ENCODE measurements at regions not wholly inside any gene's neighbourhood (a gene's known extent, or its start where the extent isn't known, plus 50 kb on each side); places are given as distances from the start of the nearest gene placed in this dataset.

DNA sequence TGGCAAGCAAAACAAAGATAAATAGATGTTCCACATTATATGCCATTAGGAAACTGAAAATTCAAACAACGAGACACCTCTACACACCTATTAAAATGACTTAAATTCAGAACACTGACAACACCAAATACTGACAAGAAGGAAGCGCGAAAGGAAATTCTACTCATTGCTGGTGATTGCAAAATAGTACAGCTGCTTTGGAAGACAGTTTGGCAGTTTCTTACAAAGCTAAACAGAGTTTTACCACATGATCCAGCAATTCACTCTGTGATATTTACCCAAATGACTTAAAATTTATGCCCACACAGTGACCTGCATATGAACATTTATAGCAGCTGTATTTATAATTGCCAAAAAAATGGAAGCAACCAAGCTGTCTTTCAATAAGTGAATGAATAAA lies 232.6 kb downstream of the CASP12 start:
- DNase-seq (ENCODE audit: low read depth): peak; percentile 19
- TF ChIP-seq CTCF (IDR thresholded peaks at IDR 0.05; ENCODE audit: insufficient read depth, low read depth, low read length, missing control alignments): no peak
- H3K4me3 ChIP-seq (ENCODE audit: low read length): no peak overlapping the region

DNA sequence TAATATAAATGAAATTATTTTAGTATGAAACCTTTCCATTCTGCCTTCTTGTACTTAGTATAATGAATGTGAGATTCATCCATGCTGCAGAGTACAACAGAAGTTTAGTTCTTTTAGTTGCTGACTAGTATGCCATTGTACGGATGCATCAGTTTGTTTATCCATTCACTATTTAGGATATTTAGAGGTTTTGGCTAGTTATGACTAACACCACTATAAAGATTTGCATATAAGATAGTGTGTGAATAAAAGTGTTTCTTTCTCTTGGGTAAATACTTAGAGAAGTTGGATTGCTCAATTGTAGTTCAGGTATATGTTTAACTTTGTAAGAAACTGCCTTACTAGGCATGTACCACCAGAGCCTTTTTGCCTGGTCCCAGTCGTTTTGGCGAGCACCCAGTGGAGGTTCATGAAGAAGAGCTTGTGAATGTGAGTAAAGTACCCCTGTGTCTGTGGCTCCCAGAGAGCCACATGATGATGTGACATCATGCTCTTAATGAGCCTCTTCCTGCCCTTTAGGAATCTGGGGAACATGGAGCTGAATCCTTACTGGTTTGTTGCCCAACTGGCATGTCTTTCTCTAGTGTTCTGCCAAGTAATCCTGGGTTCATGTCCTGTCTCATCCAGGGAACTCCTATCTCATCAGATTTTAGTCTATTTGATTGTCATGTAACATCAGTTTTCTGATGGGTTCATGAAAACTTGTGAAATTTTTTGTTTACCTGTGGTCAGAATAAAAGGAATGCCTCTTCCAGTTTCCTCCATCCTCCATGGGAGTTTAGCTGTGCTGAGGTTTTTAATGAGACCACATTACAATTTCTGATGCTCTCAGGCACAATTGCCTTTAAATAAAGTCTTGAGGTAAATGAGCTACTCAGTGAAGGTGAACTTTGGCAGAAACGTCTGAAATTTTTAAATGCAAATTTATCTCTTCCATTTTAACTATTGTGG lies 234.8 kb downstream of the CASP12 start:
- TF ChIP-seq CTCF (IDR thresholded peaks at IDR 0.05; ENCODE audit: insufficient read depth, low read depth, low read length, missing control alignments): no peak
- DNase-seq (ENCODE audit: low read depth): peak; percentile 7
- H3K4me3 ChIP-seq (ENCODE audit: low read length): no peak overlapping the region

- H3K4me3 ChIP-seq (ENCODE audit: low read length): no peak overlapping the region
- no peak for DNase-seq (ENCODE audit: low read depth)
- TF ChIP-seq CTCF (IDR thresholded peaks at IDR 0.05; ENCODE audit: insufficient read depth, low read depth, low read length, missing control alignments): no peak
Measured at GRCh38 chr11:104661901-104662300, 236.4 kb downstream of the CASP12 start.

DNA sequence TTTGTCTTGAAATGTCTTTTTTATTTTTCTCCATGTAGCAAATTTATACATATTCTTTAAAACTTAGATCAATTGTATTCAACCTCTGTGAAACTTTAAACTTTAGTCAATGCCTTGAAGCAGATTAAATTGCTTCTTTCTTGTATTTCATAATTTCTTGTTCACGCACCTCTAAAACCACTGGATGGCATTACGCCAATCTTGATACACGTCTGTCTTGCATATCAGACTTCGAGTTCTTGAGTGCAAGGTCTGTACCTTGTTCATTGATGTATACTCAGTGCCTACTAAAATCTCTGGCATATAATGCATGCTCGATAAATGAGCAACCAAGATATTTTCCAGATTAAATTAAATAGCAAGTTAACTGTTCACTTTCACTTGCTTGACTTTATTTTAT lies 236.8 kb downstream of the CASP12 start:
- no peak overlapping the region for H3K4me3 ChIP-seq (ENCODE audit: low read length)
- TF ChIP-seq CTCF (IDR thresholded peaks at IDR 0.05; ENCODE audit: insufficient read depth, low read depth, low read length, missing control alignments): no peak
- DNase-seq (ENCODE audit: low read depth): no peak

GRCh38 chr11:104658177-104658576 lies 240.1 kb downstream of the CASP12 start:
- no peak for DNase-seq (ENCODE audit: low read depth)
- no peak overlapping the region for H3K4me3 ChIP-seq (ENCODE audit: low read length)
- no peak for TF ChIP-seq CTCF (IDR thresholded peaks at IDR 0.05; ENCODE audit: insufficient read depth, low read depth, low read length, missing control alignments)

DNA sequence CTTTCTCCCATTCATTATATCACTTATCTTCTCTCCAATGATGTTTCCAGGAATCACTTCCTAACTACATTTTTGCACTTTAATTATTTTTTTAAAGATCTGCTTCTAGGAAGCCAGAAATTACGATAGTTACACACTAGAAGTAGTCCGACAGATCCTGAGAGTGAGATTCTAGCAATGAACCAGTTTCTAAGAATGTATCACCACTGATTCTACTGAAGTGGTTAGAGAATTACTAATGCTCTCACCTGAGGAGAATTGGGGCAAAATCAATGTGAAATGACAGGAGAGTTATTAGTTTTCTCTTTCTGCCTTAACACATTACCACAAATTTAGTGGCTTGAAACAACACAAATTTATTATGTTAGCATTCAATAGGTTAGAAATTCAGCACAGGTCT lies 241.2 kb downstream of the CASP12 start:
- TF ChIP-seq CTCF (IDR thresholded peaks at IDR 0.05; ENCODE audit: insufficient read depth, low read depth, low read length, missing control alignments): no peak
- no peak overlapping the region for H3K4me3 ChIP-seq (ENCODE audit: low read length)
- DNase-seq (ENCODE audit: low read depth): no peak

DNA sequence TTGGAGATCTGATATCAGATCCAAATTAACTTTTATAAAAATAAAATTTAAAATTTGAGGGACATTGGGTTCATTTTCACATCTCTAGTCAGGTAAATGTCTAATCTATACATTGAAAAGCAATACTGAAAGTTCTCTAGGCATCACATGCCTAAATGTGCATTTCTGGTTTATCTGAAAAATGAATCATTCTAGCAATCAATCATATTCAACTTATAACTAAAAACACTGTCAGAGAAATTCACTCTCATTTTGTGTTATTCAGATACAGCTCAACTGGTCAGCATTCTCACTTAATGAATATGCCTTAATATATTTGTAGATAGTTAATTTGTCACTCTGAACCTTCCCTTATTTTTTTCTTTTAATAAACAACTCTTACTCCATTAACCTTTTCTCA lies 243.2 kb downstream of the CASP12 start:
- no peak overlapping the region for H3K4me3 ChIP-seq (ENCODE audit: low read length)
- TF ChIP-seq CTCF (IDR thresholded peaks at IDR 0.05; ENCODE audit: insufficient read depth, low read depth, low read length, missing control alignments): no peak
- no peak for DNase-seq (ENCODE audit: low read depth)
